Stimulated activated CD8-positive, alpha-beta memory T cell treated with anti-CD3 and anti-CD28 coated beads, Interleukin-2, amount 100 ng/mL, for 1 hour (primary cell): ENCODE measurements at regions not wholly inside any gene's neighbourhood (a gene's known extent, or its start where the extent isn't known, plus 50 kb on each side); places are given as distances from the start of the nearest gene placed in this dataset.
"Not testable (repeated sequence)": the region's sequence is repeated elsewhere in the genome, so short reads cannot be mapped to it uniquely, and the experiment has no call there.

ENCODE experiments used
- DNase-seq, 2 donors: peaks; one replicate each; pipeline ENCODE4 v3.0.0-alpha.2; 2020; ENCODE audit warnings: low read depth in 2 of 2

DNA sequence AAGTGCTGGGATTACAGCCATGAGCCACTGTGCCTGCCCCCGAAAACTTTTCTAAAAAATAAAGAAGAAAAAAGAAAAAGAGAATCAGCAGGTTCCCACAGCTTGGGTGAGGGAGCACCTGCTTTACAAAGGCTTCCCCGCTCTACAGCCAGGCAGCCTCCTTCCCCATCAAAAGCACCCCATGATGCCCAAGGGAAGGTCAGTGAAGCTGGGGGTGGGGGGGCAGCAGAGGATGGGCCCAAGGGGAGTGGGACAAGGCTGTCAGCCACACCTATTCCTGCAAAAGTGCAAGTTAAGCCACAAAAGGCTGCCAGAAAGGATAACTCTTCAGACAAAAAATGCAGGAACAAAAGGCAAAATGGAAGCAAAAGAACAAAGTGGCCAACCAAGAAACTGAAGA is 72.5 kb downstream of the FAM50B start:
- DNase-seq: no peak

DNA sequence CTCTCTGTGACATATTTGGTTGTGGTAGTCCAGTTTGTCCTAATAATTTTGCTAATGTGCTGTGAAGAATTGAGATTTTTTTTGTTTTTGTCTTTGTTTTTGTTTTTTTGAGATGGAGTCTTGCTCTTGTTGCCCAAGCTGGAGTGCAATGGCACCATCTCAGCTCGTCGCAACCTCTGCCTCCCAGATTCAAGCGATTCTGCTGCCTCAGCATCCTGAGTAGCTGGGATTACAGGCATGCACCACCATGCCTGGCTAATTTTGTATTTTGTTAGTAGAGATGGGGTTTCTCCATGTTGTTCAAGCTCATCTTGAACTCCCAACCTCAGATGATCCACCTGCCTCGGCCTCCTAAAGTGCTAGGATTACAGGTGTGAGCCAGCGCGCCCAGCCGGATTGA is 73.4 kb downstream of the FAM50B start:
- not testable (repeated sequence) for DNase-seq

DNA sequence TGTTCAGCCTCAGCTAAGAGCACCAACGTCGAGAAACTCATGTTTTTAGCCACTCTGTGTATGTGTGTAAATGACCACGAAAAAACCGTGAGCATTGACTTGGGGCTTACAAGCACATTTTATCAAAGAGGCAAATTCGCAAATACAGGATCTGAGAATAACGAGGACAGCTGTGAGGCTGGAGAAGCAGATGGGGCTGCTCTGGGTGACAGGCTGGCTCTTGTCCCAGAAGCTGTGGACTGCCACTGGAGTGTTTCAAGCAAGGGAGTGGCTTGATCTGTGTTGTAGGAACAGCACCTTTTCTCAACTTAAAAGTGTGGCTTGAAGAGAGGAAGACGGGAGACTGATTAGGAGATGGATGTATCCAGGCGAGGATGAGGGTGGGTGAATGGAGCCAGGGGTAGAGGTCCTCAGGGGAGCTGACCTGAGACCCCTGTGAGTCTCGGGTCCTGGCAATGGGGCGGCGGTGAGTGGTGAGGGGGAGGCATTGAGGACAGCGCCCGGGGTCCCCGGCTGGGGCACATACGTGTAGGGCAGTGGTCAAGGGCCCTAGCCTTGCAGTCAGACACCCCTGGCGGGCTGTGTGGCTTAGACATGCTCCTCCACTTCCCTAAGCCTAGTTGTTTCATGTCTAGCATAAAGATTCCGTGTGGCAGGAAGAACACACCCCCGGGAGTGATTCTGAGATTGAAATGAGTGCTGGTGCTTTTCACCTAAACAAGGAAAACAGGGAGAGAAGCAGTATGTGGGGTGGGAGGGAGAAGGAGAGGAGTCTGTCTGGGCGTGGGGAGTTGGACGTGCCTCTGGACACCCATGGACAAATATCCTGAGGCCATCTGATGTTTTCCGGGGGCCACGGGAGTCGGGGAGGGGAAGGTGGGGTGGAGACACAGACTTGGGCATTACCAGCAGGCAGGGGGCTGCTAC is 76.3 kb downstream of the FAM50B start:
- not testable (repeated sequence) for DNase-seq

DNA sequence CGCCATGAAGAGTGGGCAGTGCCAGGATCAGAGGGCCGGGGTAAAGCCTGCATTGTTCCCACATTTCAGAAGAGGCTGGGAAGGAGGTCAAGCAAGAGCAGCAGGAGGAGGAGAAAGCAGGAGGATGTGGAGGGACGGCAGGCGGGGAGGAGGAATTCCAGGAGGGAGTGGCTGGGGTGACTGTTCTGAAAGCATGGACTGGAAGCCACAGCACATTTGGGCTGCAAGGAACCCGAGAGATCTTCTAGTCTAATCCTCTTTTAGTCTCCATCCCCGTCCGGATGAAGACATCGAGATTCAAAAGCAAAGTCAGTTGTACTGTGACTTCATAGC is 76.9 kb downstream of the FAM50B start:
- no peak for DNase-seq

DNA sequence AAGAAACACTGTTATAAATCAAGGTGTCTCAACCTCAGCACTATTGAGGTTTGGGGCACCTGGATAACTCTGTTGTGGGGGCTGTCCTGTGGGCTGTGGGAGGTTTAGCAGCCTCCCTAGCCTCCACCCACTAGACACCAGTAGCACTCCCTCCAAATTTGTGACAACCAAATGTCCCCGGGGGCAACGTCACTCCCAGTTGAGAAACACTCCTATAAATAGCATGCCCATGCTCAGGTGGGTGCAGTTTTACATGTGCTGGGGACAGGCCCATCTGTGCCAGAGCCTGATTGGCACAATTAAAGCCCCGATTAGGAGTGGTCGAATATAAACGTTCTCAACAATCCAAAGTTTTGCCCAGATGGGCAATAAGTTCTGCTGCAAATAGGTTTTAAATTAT is 78.9 kb downstream of the FAM50B start:
- DNase-seq: no peak

DNA sequence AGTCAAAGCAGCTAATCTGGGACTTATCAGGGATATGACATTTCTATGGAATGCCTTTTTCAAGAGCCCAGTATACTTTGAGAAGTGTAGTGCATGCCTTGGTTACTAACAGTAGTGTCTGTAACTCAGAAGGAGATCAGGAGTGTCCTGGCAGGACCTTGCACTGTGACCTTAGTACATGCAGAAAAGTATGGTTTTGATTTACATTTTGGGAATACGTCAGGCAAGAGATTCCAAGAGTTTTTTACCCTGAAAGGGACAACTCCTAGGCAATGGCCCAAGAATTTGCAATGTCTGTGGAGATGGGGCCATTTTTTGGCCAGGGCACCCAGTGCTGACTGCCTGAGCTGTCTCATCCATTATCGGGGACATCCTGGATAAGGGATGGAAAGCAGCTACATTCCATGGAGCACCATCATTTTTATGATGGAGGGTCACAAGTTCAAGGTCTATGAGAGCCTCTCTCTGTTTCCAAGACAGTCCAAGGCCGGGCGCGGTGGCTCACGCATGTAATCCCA is 80.2 kb downstream of the FAM50B start:
- no peak for DNase-seq

DNA sequence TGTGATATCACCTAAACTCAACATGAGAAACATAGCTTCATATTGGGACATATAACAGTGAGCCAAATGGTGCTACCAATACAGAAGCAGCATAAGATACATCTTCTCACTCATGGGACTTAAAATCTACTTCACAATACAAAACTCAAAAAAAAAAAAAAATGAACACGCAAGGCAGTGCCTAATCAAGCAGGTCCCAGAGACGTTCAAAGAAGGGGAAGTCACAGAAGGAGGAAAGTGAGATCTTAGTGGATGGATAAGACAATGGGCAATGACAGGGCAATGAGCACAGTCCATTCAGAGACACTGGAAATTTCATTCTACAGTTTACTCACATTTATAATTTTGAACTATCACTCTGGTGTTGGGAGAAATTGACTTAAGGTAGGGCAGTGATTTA is 88.3 kb downstream of the FAM50B start:
- DNase-seq: no peak

DNA sequence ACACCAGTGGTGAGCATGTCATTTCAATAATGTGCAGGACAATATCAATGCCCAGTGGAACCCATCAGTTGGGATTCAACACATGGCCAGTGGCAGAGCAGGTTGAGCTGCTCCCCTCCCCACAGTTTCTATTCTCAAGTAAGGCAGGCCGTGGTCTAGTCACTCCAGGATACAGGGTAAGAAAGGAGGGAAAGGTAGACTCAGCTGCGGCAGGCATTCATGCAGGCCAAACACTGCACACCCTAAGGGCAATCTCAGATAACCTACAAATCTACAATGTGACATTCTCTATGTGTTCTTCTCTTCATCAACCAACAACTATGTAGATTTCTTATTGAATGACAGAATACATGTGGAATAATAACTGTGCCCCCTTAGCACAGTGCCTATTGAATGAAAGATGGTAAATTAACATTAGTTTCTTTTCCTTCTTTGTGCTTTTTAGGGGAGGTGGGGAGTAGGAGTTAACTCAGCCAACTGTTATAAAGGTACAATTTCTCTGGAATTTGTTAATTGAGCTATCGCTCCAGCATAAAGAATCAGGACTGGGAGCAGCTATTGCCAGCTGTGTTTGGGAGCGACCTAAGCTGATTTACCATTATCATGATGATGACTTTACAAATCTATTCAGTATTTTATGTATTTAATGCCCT is 89.7 kb downstream of the FAM50B start:
- DNase-seq: no peak

DNA sequence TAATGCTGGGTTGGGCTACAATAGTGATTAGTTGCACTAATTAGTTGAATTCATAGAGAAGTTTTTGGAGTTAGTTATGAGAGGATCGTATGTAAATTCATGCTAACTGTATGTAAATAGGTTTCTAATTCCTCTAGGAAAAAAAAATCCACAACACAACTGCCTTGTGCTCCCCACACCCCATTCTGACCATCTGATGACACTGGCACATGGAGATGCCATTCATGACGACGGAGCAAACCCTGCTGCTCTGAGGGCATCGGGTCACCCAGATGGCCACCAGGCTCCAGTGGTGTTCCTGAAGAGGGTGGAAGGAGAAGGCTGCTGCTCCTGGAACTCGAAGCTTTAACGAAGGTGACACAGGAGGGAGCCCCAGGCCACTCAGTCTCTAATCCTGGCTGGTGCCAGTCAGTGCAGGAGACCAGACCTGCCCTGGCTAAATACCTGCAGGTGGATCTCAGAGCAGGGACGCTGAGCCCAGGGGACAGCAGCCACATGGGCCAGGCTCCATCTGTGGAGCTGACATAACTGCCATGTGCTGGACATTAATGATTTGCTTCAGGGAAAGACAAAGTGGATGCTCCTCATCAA is 90.3 kb downstream of the FAM50B start:
- no peak for DNase-seq

DNA sequence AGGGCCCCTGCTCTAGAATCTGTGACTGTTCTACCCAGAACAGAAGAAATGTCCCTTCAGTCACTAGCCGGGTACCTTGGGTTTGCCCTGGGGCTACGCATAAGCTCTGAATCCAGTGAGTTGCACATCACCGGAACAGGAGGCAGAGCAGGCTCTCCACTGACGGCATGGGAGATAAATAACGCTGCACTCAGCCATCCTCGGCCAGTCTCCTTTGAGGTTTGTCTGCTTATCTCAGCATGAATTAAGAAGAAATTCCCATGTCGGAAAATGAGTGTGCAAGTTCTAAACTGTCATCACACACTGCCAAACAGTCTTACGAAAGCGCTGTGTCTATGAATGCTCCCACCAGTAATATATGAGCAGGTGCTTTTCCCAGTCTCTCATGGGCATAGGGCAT is 90.8 kb downstream of the FAM50B start:
- no peak for DNase-seq

DNA sequence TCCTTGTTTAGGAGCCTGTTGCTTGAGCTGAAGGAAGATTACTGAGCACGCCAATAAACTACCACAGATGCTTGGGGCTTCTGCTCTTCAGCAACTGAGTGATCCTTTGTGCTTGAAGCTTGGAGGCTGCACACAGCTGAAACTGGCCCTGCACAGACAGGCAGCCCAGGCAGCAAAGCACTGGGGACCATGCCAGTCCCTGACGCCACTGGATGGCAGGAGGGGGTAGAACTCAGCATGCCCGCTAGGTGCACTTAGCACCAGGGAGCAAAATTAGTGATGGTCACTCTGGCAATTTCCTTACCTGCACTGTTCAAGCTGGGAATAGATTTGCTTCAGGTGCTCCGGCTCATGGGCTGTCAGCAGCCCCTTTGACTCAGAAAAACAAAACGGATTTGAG is 91.5 kb downstream of the FAM50B start:
- DNase-seq: no peak

DNA sequence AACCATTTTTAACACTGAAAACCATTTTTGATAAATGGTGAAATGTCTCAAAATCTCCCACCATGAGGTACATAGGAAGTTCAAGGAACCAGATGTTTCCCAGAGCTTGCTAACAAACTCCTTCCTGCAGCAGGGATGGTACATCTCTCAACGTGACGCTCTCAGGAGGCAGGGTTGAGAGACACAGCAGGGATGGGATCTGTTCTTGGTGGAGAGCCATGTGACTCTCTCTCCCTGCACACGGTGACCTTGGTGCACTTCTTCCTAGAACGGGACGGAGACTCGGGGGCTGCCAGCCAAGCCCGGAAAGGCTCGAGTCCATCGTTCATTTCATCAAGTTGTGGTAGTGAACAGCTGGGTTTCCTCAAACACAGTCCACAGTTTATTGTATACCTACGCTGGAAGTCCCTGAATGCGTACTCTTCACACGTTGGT is 94.2 kb downstream of the FAM50B start:
- DNase-seq: no peak

DNA sequence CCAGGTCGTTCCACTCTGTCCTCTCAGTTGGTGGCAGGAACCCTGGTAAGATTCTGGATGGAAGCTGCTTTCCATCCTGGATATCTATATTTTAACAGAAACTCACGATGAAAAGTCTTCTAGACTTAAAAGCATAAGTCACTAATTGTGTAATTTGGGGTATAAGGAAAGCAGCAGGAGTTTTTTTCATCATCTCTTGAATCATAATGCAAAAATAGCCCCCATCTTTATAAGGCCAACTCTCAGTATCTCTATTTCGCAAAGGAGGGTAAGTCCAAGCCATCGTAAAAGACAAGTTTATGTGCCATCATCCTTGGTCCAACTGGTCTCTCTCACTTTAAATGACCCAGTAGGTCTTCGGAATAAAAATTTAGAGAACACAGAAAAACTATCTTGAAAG is 95.1 kb downstream of the FAM50B start:
- no peak for DNase-seq

DNA sequence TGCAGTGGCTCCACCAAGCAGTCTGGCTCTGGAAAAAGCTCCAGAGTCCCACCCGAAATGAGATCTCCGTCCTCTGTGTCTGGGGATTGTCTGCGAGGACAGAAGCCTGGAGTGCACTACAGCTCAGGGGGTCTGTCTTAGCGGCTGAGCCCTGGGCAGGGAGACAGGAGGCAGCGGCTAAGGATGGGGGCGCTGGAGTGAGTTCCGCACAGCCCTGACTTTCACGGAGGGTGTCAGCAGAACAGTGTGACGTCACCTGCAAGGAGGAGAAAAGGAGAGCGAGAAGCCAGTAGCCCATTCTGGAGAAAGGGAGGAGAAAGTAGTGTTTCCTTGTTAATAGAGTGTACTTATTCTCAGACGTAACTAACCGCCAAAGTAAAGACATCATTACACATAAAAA is 97.6 kb downstream of the FAM50B start:
- no peak for DNase-seq

DNA sequence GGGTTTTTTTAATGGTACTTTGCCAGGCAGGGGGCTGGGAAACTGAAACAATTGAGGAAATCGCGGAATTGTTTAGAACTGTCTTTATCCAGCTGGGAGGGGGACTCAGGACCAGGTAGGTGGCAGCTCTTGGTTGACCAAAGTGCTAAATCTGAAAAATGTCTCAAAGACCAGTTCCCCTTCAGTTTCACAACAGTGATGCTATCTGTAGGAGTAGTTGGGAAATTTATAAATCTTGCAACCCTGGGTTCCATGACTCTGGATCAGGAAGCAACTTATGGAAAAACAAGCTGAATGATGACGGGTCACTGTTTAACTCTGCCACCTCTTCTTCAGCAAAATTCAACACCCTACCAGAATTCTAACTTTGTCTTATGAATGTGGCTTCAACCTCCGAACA is 99.7 kb downstream of the FAM50B start:
- DNase-seq: no peak

DNA sequence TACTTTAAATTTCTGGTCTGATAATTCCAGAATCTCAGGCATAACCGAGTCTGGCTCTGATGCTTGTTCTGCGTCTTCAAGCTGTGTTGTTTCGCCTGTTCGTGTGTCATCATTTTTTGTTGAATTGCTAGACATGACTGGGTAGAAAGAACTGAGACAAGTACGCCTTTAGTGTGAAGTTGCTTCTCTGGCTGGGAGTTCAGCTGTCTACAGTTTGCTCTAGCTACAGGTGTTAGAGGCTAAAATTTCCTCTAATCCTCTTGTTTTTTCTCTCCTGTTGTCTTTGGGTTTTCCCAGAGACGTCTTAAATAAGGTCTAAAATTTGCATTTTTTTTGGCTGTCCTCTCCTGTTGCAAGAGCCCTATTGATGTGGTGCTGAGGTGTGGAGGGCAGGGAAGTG is 100.3 kb downstream of the FAM50B start:
- DNase-seq: no peak

DNA sequence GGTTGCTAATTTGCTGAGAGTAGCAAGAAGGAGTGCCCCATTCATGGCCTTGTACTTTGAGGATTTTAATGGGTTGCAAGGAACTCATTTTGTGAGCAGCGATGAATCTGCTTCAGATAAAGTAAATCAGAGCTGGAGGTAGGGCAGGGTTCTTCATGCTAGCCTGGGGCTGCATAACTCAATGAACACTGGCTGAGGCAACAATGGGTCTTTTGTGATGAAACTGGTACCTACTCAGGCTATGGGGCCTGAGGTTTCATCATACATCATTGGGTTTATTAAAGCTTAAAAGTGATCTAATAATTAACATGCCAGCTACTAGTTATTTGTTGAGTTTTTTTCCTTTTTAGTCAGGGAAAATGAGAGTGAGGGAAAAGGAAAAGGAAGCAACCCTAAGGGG is 106.9 kb downstream of the FAM50B start:
- no peak for DNase-seq

DNA sequence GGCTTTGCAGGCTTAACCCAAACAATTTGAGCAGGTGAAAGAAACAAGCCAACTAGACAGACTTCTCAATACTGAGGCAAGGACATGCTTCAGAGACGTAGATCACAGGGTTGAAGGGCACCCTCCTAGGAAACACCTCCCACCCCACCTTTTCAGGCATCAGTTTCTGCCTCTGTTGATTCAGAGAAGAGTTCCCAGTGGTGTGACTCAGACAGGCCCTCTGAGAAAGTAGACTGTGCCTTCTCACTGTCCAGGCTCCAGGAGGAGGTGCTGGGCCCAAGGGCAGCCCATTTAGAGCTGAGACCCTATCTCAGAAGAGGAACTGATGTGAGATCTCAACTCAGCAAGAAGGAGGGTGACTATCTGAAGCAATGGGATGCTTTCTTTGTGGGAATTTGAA is 108.1 kb downstream of the FAM50B start:
- DNase-seq: no peak

DNA sequence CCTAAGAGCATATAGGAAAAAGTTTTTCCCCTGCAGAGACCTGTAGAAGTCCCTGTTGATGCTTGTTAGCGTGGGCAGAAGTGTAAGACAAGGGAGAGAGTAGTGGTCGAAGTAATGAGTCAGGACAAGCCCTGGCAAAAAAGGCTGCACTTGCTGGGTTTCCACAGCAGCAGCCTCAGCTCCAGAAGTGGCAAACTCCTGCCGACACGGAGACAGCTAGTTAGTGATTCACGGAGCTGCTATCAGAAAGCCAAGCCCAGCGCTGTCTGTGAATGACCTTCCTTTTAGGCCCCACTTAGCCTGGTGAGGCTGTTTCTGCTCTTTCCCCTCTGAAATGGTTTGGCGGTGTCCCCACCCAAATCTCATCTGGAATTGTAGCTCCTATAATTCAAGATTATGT is 109.1 kb downstream of the FAM50B start:
- no peak for DNase-seq

DNA sequence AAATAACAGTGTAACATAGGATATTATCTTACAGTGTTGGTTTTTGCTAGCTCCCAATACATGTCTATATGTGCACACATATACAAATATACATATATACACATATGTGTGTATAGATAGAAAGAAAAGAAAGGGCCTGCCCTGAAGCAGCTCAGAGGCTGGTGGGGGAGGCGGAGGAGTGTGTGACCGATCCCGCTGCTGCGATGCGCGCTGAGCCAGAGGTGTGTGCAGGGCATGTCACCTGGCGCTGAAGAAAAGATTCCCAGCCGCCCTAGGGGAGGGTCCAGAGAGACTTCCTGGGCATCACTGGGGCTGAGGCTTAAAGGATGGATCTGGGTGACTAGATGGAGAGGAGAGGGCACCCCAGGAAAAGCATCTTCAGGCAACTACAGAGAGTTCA is 110.2 kb downstream of the FAM50B start:
- DNase-seq: no peak

DNA sequence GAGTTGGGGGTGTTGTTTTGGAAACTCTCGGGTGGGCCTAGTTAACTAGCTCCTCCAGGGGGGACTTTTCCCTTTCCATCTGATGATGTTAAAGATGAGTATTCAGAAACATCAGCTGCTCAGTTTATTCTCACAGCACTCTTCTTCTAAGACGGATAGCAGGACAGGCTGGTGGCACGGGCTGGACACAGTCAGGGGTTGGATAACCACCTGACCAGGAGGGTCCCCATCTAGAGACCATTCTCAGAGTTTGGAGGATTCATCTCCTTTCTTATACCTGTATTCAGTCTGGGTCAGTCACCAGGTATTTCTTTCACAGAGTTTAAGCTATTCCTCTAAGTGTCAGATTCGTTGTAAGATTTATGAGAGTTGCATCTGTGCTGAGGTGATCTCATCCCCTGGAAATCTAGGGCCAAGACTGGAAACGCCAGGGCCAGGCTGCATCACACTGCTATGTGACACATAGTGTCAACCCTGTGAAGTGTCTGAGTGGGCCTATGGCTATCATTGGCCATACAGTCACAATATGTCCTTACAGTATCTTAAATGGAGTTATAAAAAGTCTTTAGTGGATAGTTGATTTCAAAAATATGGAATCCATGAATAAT is 111.7 kb downstream of the FAM50B start:
- no peak for DNase-seq

DNA sequence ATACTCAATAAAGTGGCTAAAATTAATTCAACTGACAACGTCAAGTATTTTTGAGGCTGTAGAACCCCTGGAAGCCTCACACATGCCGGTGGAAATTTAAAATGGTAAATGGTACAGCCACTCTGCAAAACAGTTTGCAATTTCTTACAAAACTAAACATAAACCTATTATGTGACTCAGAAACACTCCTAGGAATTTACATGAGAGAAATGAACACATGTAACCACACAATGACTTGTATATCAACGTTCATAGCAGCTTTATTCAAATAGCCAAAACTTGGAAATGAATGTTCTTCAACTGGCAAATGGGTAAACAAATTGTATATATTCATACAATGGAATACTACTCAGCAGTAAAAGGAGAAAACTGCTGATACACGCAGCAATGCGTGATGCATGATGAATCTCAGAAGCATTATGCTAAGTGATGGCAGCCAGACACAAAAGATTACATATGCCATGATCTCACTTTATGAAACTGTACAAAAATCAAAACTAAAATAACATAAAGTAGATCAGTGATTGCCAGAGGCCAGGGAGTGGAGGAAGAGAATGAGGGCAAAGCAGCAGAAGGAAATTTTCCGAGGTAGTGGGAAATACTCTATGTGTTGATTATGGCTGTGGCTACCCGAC is 112.5 kb downstream of the FAM50B start:
- DNase-seq: no peak
